NCI-H345 treated with DMSO at 0.1 percent for 48 hours (cell line): ENCODE measurements at regions not wholly inside any gene's neighbourhood (a gene's known extent, or its start where the extent isn't known, plus 50 kb on each side); places are given as distances from the start of the nearest gene placed in this dataset.

Experiments
- DNase-seq: peaks from one replicate; lab custom pipeline; 2025; ENCODE audit not compliant: unreplicated experiment; lab: John Stamatoyannopoulos, UW

- DNase-seq = no peak
Observed at GRCh38 chr1:4554271-4554865, 100.0 kb upstream of the AJAP1 start.

GRCh38 chr1:4557949-4558348 lies 96.5 kb upstream of the AJAP1 start:
- DNase-seq = no peak

DNA sequence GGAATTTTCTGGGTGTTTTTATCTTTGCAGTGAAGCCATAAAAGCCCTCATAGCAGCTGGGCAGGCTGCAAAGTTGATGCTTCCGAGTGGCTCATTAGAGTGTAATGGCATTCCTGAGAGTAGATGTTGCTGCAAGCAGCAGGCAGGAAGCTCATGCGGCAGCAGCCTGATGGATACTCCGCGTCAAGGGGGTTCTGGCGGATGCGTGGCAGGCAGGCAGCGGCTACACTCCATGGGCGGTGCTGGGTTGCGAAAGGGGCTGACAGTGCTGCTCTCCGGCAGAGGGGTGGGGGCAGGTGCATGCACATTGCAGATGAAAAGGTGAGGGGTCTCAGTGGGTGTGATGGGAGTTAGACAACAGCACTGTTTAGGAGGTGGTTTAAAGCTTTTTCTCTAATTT lies 93.2 kb upstream of the AJAP1 start:
- no peak for DNase-seq

DNA sequence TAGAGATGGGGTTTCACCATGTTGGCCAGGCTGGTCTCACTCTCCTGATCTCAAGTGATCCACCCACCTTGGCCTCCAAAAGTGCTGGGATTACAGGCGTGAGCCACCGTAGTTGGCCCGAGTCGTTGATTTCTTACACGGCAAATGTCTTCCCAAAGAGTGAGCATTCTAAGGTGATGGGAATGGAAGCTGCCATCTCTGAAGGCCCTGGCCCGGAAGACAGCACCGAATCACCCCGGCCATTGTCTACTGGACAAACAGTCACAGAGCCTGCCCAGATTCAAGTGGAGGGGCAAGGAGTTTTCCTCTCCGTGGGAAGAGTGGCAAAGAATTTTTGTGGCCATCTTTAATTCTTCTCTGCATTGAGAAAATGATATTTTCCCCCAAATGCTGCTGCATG lies 92.1 kb upstream of the AJAP1 start:
- no peak for DNase-seq

GRCh38 chr1:4563586-4563985 lies 90.8 kb upstream of the AJAP1 start:
- DNase-seq = no peak

GRCh38 chr1:4564051-4564450 lies 90.4 kb upstream of the AJAP1 start:
- DNase-seq = no peak

DNA sequence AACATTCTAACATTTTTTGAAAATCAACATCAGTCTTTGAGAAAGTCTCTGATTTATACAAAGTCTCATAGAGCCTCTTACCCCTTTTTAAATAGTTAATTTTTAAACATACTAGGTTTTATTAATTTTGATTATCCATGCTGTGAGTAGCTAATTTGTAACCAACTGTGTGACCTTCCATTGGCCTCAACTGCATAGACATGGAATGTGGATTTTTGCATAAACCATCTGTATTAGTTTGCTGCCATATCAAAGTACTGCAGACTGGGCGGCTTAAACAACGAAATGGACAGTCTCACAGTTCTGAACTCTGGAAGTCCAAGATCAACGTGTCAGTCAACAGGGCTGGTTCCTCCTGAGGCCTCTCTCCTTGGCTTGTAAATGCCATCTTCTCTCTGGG lies 89.2 kb upstream of the AJAP1 start:
- DNase-seq = no peak

GRCh38 chr1:4565801-4566449 lies 88.5 kb upstream of the AJAP1 start:
- no peak for DNase-seq

GRCh38 chr1:4571263-4571662 lies 83.1 kb upstream of the AJAP1 start:
- peak; percentile 79 for DNase-seq

DNA sequence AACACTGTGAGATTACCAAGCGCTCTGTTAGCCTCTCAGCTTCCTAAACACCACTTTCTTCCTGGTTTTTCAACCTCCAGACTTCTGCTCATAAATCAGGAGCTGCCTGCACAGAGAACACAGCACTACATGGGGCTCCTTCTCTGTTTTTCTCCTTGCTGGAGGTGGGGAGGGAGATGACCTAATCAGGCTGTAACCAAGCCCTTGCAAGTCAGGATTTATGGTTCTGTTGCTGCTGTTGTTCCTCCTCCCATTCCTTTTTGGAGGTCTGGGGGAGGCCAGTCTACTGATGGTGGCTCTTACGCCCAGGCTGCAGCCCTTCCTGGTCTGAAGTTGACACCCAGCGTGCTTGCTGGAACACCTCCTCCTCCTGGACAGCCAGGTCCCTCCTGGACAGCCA lies 80.9 kb upstream of the AJAP1 start:
- DNase-seq = no peak

DNA sequence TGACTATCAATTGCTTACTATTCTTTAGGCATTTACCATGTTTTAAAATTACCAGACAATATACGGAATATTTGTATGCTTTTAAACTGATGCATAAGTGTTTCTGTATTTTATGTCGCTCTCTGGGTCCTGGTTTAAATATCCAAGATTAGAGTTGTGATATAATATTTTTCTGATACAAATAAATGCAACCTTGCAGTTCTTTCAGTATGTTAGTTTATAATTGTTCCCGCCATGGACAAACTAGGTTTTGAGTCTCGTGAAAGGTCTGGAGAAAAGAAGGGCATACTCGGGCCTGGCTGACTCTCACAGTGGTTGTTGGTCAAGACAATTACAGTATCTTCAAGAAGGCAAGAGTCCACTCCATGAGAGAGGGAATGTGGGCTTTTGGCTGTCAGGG lies 72.6 kb upstream of the AJAP1 start:
- DNase-seq = no peak

DNA sequence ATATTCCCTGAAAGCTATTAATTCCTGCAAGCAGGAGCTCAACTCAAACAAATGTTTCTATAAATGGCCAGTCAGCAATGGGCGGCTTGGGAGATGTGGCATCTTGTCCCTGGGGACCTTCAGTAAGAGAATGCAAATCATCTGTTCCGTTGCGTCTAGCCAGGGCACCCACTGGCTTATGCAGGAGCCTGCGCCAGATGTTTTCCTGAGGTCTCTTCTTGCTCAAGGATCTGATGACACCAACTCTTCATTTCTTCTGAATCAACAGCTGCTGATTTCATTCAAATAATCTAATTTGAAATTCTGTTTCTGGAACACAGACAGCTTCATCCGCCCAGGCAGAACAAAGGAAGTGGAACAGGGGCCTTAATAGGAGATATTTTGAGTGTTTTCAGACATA lies 70.0 kb upstream of the AJAP1 start:
- no peak for DNase-seq

DNA sequence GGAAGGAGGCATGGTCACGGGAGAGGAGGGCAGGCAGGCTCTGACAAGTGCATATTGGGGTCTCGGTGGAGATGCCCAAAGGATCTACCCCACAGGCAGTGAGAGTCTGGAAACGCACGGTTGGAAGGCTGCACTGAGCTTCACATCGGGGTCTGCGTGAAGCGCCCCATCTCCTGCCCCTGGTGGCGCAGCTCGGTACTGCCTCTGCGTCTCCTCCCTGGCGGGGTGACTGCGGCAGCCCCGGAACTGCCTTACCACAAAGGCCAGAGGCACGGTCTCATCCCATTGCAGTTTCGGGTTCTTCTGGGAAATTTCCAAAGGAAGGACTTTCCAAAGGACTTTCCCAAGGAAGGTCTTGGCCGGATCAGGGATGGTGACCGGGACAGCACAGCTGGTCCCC lies 69.2 kb upstream of the AJAP1 start:
- no peak for DNase-seq

DNA sequence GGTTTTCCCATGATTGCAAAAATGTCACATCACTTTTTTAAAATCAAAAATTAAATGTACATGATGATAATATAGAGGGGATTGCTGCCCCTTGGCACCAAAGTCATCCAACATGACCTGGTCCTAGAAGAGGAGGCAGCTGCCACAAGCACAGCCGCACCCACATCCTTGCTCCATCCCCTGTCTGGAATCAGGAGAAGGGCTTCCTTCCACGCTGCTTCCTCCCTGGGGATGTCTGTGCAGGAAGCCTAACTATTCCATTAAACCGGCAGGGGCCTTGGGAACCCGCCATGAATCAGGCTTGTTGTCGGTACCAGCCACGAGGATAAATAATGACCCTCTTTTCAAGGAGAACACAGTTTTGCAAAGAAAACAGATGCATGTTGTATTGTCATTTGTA lies 68.7 kb upstream of the AJAP1 start:
- DNase-seq = no peak

DNA sequence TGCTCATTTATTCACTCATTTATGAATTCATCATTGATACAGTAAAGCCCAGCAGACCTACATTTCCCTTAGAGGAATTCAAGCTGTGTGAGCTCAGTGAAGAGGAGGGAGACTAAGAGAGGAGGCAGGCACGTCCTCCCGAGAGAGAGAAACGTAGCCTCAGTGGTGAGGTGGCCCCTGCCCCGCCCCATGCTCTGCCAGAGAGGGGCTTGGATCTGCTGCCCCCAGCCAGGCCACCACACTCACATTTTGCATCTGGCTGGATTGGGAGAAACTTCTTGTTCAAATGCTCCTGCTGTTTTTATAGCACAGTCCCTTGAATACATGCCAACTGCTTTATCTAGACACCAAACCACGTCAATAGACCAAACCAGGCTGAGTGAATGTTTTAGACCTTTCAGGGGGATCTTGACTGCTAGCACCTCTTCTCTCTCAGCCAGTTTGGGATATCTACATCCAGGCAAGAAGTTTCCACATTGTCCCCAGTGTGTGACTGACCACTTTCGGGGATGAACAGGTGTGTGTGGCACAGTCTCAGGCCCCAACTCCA lies 67.7 kb upstream of the AJAP1 start:
- DNase-seq = no peak

DNA sequence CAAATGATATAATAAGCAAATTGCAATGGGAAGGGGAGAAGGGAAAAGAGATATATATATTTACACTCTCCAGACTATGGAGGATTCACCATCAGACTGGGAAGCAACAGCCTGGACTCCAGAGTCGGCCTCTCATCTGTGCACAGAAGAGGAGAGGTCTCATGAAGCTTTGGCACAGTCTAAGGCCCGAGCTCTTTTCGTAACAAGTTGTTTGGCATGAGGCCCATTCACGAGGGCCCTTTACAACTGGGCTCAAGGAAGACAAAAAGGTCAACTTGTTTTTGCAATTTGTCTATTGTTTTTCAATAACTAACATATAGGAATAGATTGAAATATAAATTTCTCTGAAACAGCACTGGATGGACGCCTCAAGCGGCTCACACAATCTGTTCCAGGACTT lies 66.7 kb upstream of the AJAP1 start:
- no peak for DNase-seq

- DNase-seq = no peak
Observed at GRCh38 chr1:4590756-4591155, 63.7 kb upstream of the AJAP1 start.

DNA sequence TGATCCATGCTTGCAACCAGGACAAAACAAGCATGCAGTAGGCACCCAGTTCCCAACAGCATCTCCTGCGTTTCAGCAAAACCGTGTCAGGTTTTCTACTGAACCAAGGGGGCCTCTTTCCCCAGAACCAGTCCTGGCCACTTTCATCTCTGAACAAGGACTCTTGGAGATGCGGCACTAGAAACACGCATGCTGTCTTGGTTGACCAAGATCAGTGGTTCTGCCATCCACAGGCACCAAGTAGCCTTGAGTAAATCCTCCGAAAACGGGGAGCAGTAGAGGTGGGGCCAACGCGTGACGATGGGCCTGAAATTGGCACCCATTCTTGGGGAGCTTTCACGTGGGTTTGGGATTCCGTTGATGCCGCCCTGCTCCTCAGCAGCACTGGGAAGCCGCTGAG lies 62.5 kb upstream of the AJAP1 start:
- no peak for DNase-seq

DNA sequence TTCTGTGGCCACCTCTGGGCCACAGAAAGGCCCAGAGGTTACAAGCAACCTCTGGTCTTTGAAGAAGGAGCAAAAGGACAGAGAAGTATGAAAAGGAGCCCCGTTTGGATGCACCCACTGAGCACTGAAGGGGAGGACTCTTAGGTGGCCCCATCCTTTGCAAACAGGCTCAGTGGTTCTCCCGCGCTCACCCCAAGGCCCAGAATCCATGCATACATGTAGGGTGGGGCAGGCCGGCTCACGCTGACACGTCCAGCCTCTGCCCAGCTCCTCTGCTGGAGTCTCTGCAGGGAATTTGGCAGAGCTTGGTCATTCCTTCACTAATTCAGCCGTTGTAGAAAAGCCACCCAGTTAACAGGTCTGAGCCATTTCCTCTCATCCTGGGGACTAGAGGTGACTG lies 61.3 kb upstream of the AJAP1 start:
- DNase-seq = no peak

- peak; percentile 44 for DNase-seq
Observed at GRCh38 chr1:4594286-4594991, 60.0 kb upstream of the AJAP1 start.

GRCh38 chr1:4595341-4596225 lies 58.8 kb upstream of the AJAP1 start:
- DNase-seq = no peak
